ENCODE measurements at regions not wholly inside any gene's neighbourhood (a gene's known extent, or its start where the extent isn't known, plus 50 kb on each side); places are given as distances from the start of the nearest gene placed in this dataset.
"Not testable (repeated sequence)": the region's sequence is repeated elsewhere in the genome, so short reads cannot be mapped to it uniquely, and the experiment has no call there.

DNA sequence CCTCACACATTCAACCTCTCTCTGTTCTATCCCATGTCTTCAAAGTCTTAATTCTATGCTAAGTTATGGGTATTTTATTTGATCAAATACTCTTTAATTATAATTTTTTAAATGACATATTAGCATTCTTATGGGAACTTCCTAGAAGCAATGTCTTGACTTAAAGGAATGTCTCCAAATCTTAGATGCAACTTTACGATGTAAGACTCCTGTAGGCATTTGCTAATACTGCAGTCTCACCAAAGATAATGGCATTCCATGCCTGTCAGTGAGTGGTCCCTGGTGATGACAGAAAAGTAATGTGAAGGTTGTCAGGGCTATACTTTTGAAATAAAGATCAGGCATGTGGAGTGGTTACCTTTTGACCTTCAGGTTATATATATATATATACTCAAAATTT is 1654.2 kb upstream of the WWC1 start:
- in situ Hi-C loops (cut with MboI; ENCODE audit: low pct_ligation_motif_present in 1 of 4, low pct_unique_long_range_greater_than_20kb in 1 of 4, low sequenced_read_pairs in 3 of 4) = no loop called here
- DNase-seq = no peak
- intact Hi-C loops (cut with DNase I; ENCODE audit: low total_unique reads) = no loop called here

GRCh38 chr5:166639151-166639550 is 1652.3 kb upstream of the WWC1 start:
- intact Hi-C loops (cut with DNase I; ENCODE audit: low total_unique reads) (no loop called here), in situ Hi-C loops (cut with MboI; ENCODE audit: low pct_ligation_motif_present in 1 of 4, low pct_unique_long_range_greater_than_20kb in 1 of 4, low sequenced_read_pairs in 3 of 4) (no loop called here)
- 96% methylated on average over 2 of the region's 2 CpGs; no CpG with 5 or more reads in 1 of the 2 donors for WGBS, 2 donors (ENCODE audit: low coverage in 1 of 2)
- TF ChIP-seq POLR2A (IDR thresholded peaks at IDR 0.05) (no peak), POLR2AphosphoS5 (IDR thresholded peaks at IDR 0.05) (no peak), CTCF (IDR thresholded peaks at IDR 0.05) (no peak), EP300 (IDR thresholded peaks at IDR 0.05; ENCODE audit: low read depth) (no peak)
- no peak for DNase-seq
- Histone ChIP-seq H3K9me3 (no peaks in the 10 kb centered on the region), H3K4me3 (no peak overlapping the region), H3K4me1 (no peaks in the 10 kb centered on the region), H3K27me3 (no peaks in the 10 kb centered on the region), H3K27ac (no peak overlapping the region), H3K36me3 (no peaks in the 10 kb centered on the region)

More for the DNA sequence above, 1654.2 kb upstream of the WWC1 start:
- WGBS, 2 donors (ENCODE audit: low coverage in 1 of 2) = 93 to 100% methylated on average over 1 of the region's 1 CpG
- no peaks in the 10 kb centered on the region for H3K36me3 ChIP-seq
- H3K4me1 ChIP-seq = no peaks in the 10 kb centered on the region
- no peaks in the 10 kb centered on the region for H3K9me3 ChIP-seq
- no peak overlapping the region for H3K4me3 ChIP-seq
- H3K27ac ChIP-seq = no peak overlapping the region
- TF ChIP-seq POLR2AphosphoS5 (IDR thresholded peaks at IDR 0.05) (no peak), EP300 (IDR thresholded peaks at IDR 0.05; ENCODE audit: low read depth) (no peak), CTCF (IDR thresholded peaks at IDR 0.05) (no peak), POLR2A (IDR thresholded peaks at IDR 0.05) (no peak)
- no peaks in the 10 kb centered on the region for H3K27me3 ChIP-seq

- H3K36me3 ChIP-seq; H3K4me1 ChIP-seq; intact Hi-C loops (cut with DNase I; ENCODE audit: low total_unique reads); H3K9me3 ChIP-seq; H3K27ac ChIP-seq; H3K27me3 ChIP-seq; in situ Hi-C loops (cut with MboI; ENCODE audit: low pct_ligation_motif_present in 1 of 4, low pct_unique_long_range_greater_than_20kb in 1 of 4, low sequenced_read_pairs in 3 of 4); DNase-seq; H3K4me3 ChIP-seq: not testable (repeated sequence)
- WGBS, 2 donors (ENCODE audit: low coverage in 1 of 2) = 67 to 79% methylated on average over 8 to 10 of the region's 10 CpGs
Observed at GRCh38 chr5:166640136-166640535, 1651.3 kb upstream of the WWC1 start.

DNA sequence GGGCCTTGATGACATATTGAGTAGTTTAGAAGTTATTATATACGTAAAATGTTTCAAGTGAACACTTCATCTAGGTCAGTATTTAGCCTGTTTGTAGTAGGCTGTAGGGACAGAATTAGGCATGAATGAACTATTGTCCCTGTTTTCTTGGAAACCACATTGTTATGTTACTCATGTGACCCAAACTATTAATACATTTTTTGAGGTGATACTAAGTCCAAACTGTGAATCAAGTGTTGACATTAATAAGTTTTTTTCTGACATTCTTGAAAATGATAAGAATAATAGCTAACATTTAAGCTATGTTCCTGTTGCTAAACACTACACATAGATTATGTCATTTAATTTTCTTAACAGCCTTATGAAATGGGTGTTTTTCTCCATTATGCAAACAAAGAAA is 1642.7 kb upstream of the WWC1 start:
- Histone ChIP-seq H3K27me3 (no peaks in the 10 kb centered on the region), H3K4me1 (no peaks in the 10 kb centered on the region), H3K27ac (no peak overlapping the region), H3K9me3 (peaks cover 0 to 5% of the 10 kb centered on the region in 2 donors), H3K36me3 (no peaks in the 10 kb centered on the region), H3K4me3 (no peak overlapping the region)
- WGBS, 2 donors (ENCODE audit: low coverage in 1 of 2) = 67 to 72% methylated on average over 1 of the region's 1 CpG
- in situ Hi-C loops (cut with MboI; ENCODE audit: low pct_ligation_motif_present in 1 of 4, low pct_unique_long_range_greater_than_20kb in 1 of 4, low sequenced_read_pairs in 3 of 4) (no loop called here), intact Hi-C loops (cut with DNase I; ENCODE audit: low total_unique reads) (no loop called here)
- no peak for DNase-seq
- no peak for TF ChIP-seq POLR2A (IDR thresholded peaks at IDR 0.05)
- no peak for TF ChIP-seq CTCF (IDR thresholded peaks at IDR 0.05)
- TF ChIP-seq EP300 (IDR thresholded peaks at IDR 0.05; ENCODE audit: low read depth) = no peak
- no peak for TF ChIP-seq POLR2AphosphoS5 (IDR thresholded peaks at IDR 0.05)

- intact Hi-C loops (cut with DNase I; ENCODE audit: low total_unique reads) (no loop called here), in situ Hi-C loops (cut with MboI; ENCODE audit: low pct_ligation_motif_present in 1 of 4, low pct_unique_long_range_greater_than_20kb in 1 of 4, low sequenced_read_pairs in 3 of 4) (no loop called here)
- Histone ChIP-seq H3K27me3 (no peaks in the 10 kb centered on the region), H3K27ac (no peak overlapping the region), H3K4me3 (no peak overlapping the region), H3K9me3 (peaks cover 0 to 12% of the 10 kb centered on the region in 2 donors), H3K36me3 (no peaks in the 10 kb centered on the region), H3K4me1 (no peaks in the 10 kb centered on the region)
- no peak for DNase-seq
- WGBS, 2 donors (ENCODE audit: low coverage in 1 of 2) = 0 to 24% methylated on average over 1 of the region's 1 CpG
- TF ChIP-seq POLR2AphosphoS5 (IDR thresholded peaks at IDR 0.05) (no peak), CTCF (IDR thresholded peaks at IDR 0.05) (no peak), POLR2A (IDR thresholded peaks at IDR 0.05) (no peak), EP300 (IDR thresholded peaks at IDR 0.05; ENCODE audit: low read depth) (no peak)
Observed at GRCh38 chr5:166649676-166650075, 1641.8 kb upstream of the WWC1 start.

All from transverse colon (tissue), 4 donors.